ENCODE measurements at regions not wholly inside any gene's neighbourhood (a gene's known extent, or its start where the extent isn't known, plus 50 kb on each side); places are given as distances from the start of the nearest gene placed in this dataset.

GRCh38 chr11:15563054-15563453, 448.3 kb downstream of the INSC start (continued):
- TF ChIP-seq PRMT3 (CRISPR knock-in tag; IDR thresholded peaks at IDR 0.05; ENCODE audit: borderline replicate concordance, low read depth) = no peak
- no peak for TF ChIP-seq THYN1 (CRISPR knock-in tag; IDR thresholded peaks at IDR 0.05; ENCODE audit: borderline replicate concordance, low read depth)
- TF ChIP-seq HMGA1 (CRISPR knock-in tag; conservative IDR thresholded peaks at IDR 0.05) = no peak
- TF ChIP-seq RERE (CRISPR knock-in tag; IDR thresholded peaks at IDR 0.05; ENCODE audit: low read depth) = no peak
- TF ChIP-seq ELK4 (CRISPR knock-in tag; IDR thresholded peaks at IDR 0.05; ENCODE audit: borderline replicate concordance) = no peak
- TF ChIP-seq NFYC (CRISPR knock-in tag; IDR thresholded peaks at IDR 0.05) = no peak

GRCh38 chr11:15565880-15566279, 451.2 kb downstream of the INSC start:
- intact Hi-C loops (cut with micrococcal nuclease; ENCODE audit: unreplicated experiment) = no loop called here
- Histone ChIP-seq H3K27ac (ENCODE audit: extremely low read length, insufficient read depth, low read length) (no peak overlapping the region), H3K4me1 (ENCODE audit: insufficient read depth, low read length) (no peaks in the 10 kb centered on the region), H3K27me3 (ENCODE audit: control insufficient read depth in 1 of 2, insufficient read depth in 2 of 2, low read length in 2 of 2) (peaks cover 0 to 5% of the 10 kb centered on the region in 2 experiments; a peak in 1 of 5 replicates), H3K9ac (ENCODE audit: insufficient read depth, low read depth, low read length) (no peak overlapping the region), H3K4me2 (ENCODE audit: low read depth, low read length) (no peak overlapping the region), H3K9me3 (ENCODE audit: low read length) (no peaks in the 10 kb centered on the region), H4K20me1 (ENCODE audit: insufficient read depth, low read length) (no peaks in the 10 kb centered on the region), H3K79me2 (ENCODE audit: insufficient read depth, low read length) (no peaks in the 10 kb centered on the region), H3K36me3 (replicated peaks in 1 of 2; ENCODE audit: control insufficient read depth in 1 of 2, insufficient read depth in 2 of 2, low read length in 2 of 2) (no peaks in the 10 kb centered on the region), H3K4me3 (replicated peaks in 1 of 3; ENCODE audit: insufficient read depth in 1 of 3, low read depth in 2 of 3, low read length in 3 of 3) (no peak overlapping the region), H2AFZ (ENCODE audit: low read length) (no peak overlapping the region)
- BruUV-seq (replicated peaks) = no TSS peak
- 34% methylated on average over 8 of the region's 8 CpGs for WGBS (ENCODE audit: low lambda C conversion rate)
- FAIRE-seq = no peak
- ChIA-PET CTCF (ENCODE audit: low intra/inter-chr PET ratio, low total read pairs) (no interaction called here), POLR2A (no interaction called here)
- TF ChIP-seq RNF2 (conservative IDR thresholded peaks at IDR 0.05; ENCODE audit: low read depth) = no peak
- TF ChIP-seq ZNF770 (CRISPR knock-in tag; IDR thresholded peaks at IDR 0.05) = no peak
- no peak for TF ChIP-seq ZBTB49 (CRISPR knock-in tag; IDR thresholded peaks at IDR 0.05; ENCODE audit: borderline replicate concordance)
- no peak for TF ChIP-seq PHF21A (CRISPR knock-in tag; IDR thresholded peaks at IDR 0.05)
- TF ChIP-seq JUND (CRISPR knock-in tag; IDR thresholded peaks at IDR 0.05) = no peak
- TF ChIP-seq SNRNP70 (IDR thresholded peaks at IDR 0.05; ENCODE audit: low read depth, low read length) = no peak
- in situ Hi-C loops (cut with HindIII; ENCODE audit: extremely low pct_ligation_motif_present, low pct_unique_long_range_greater_than_20kb) = no loop called here
- ATAC-seq = no peak
- no peak for DNase-seq (ENCODE audit: low spot score)
